IMR-90 (cell line): ENCODE measurements at regions not wholly inside any gene's neighbourhood (a gene's known extent, or its start where the extent isn't known, plus 50 kb on each side); places are given as distances from the start of the nearest gene placed in this dataset.

Experiments used
- BHLHE40 ChIP-seq: fragments of 150-350 bp; IDR thresholded peaks from 2 replicates; pipeline ENCODE4 v1.6.1; 2016; ENCODE audit warnings: mild to moderate bottlenecking, low read depth, low read length
- MXI1 ChIP-seq: IDR thresholded peaks from 2 replicates; pipeline ENCODE4 v1.6.1; 2012; ENCODE audit warnings: low read depth, mild to moderate bottlenecking, low read length, moderate library complexity, borderline replicate concordance
- TF ChIP-seq, protein P1 (sequence below): conservative IDR thresholded peaks from 2 replicates; pipeline ENCODE4 v1.5.1; 2012; ENCODE audit warnings: mild to moderate bottlenecking, low read depth, low read length, improper control_type of control experiment

GRCh38 chr21:35423709-35424108 is 374.6 kb upstream of the RUNX1 start:
- no peak for TF ChIP-seq BHLHE40
- TF ChIP-seq, protein P1, sequence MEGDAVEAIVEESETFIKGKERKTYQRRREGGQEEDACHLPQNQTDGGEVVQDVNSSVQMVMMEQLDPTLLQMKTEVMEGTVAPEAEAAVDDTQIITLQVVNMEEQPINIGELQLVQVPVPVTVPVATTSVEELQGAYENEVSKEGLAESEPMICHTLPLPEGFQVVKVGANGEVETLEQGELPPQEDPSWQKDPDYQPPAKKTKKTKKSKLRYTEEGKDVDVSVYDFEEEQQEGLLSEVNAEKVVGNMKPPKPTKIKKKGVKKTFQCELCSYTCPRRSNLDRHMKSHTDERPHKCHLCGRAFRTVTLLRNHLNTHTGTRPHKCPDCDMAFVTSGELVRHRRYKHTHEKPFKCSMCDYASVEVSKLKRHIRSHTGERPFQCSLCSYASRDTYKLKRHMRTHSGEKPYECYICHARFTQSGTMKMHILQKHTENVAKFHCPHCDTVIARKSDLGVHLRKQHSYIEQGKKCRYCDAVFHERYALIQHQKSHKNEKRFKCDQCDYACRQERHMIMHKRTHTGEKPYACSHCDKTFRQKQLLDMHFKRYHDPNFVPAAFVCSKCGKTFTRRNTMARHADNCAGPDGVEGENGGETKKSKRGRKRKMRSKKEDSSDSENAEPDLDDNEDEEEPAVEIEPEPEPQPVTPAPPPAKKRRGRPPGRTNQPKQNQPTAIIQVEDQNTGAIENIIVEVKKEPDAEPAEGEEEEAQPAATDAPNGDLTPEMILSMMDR, result no peak
- TF ChIP-seq MXI1, result no peak
